ENCODE measurements at regions not wholly inside any gene's neighbourhood (a gene's known extent, or its start where the extent isn't known, plus 50 kb on each side); places are given as distances from the start of the nearest gene placed in this dataset.

DNA sequence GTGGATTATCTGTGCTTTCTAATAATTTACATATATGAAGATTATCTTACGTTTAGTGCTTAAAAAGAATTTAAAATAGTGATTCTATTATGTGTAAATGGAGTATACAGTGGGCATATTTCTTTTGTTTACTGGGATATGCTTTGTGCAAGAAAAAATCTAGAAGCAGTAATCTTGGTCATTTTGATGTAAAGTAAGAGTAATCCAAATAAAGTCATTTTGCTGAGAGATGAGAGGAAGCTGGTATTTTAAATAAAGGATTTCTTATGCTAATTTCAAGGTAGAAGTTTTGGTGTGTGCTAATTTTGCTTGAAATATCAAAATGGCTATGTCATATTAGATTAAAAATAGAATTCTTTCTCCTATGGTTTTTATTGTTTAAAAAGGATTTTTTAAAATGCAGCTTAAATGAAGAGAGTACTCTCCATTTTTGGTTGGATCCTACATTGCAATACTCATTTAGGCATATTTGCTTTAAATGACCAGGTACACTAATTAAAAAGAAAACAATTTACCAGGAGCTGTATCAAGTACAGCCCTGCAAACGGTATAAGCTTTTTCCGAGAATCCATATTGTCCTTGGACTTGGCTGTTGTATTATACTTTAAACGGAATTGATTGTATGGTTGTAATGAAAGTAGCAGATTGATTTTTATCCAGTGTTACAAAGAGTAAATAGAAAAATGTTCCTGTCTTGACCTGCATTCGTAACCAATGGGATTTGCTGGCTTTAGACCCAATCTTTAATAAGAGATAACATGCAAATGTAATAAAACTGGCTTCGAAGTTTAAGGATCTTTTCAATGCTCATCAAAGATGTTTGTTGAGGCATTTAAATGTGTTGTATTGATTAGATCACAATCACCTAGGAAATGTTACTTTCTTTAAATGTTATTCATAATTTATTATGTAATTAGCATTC is 574.7 kb downstream of the USP25 start:
- Histone ChIP-seq H4K20me1 (ENCODE audit: insufficient read depth) (no peaks in the 10 kb centered on the region), H3K27me3 (replicated peaks; ENCODE audit: insufficient read depth) (no peaks in the 10 kb centered on the region), H3K27ac (no peak overlapping the region), H2AFZ (no peak overlapping the region), H3K4me1 (ENCODE audit: insufficient read depth) (peaks cover 33% of the 10 kb centered on the region), H3K79me2 (ENCODE audit: insufficient read depth) (peaks cover 51% of the 10 kb centered on the region), H3F3A (ENCODE audit: insufficient read depth) (0 out of 2 replicates have a peak, but pooled peaks cover 3% of the 10 kb centered on the region), H3K36me3 (ENCODE audit: low read depth) (no peaks in the 10 kb centered on the region), H3K4me3 (no peak overlapping the region), H3K9me3 (ENCODE audit: low read depth) (no peaks in the 10 kb centered on the region), H3K9me2 (ENCODE audit: insufficient read depth) (no peaks in the 10 kb centered on the region), H3K9ac (no peak overlapping the region), H3K4me2 (ENCODE audit: unreplicated experiment) (no peak overlapping the region)
- no peak for DNase-seq
- TF ChIP-seq EZH2 (IDR thresholded peaks at IDR 0.05; ENCODE audit: insufficient read depth, poor library complexity, severe bottlenecking): no peak
- in situ Hi-C loops (cut with MboI): loop anchor here (10.0 kb wide), 1 partner anchor 110 kb away; no protein-coding TSS in a partner anchor
- 91 to 93% methylated on average over 6 of the region's 6 CpGs for WGBS, 2 experiments (ENCODE audit: low coverage in 1 of 2, low lambda C conversion rate in 2 of 2, missing lambda C conversion rate in 2 of 2)

DNA sequence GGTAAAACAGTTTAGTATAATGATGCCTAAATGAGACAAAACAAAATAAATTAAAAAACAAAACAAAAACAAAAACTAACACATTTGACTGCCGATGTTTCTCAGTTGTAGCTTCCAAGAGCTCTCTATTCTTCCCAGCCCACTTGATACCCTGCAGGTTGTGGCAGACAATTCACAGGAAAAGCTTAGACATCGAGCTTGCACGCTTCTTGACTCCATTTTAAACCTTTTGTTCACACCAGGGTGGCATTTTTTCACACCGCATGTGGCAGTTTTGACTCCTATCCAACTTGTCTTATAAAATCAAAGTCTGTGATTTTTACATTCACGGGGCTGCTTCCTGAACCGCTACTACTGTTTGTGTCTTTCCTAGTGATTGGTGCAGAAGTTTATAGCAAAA is 575.9 kb downstream of the USP25 start:
- no peaks in the 10 kb centered on the region for H3K9me2 ChIP-seq (ENCODE audit: insufficient read depth)
- 44 to 51% methylated on average over 6 of the region's 6 CpGs for WGBS, 2 experiments (ENCODE audit: low coverage in 1 of 2, low lambda C conversion rate in 2 of 2, missing lambda C conversion rate in 2 of 2)
- peak overlapping the region; percentile 80 for H3K9ac ChIP-seq
- peak overlapping the region; percentile 57 for H3K4me3 ChIP-seq
- peak overlapping the region; percentile 33 for H2AFZ ChIP-seq
- peak overlapping the region; percentile 100 for H3K4me2 ChIP-seq (ENCODE audit: unreplicated experiment)
- DNase-seq: peak; percentile 48
- H3K79me2 ChIP-seq (ENCODE audit: insufficient read depth): peaks cover 56% of the 10 kb centered on the region
- no peak for TF ChIP-seq EZH2phosphoT487 (IDR thresholded peaks at IDR 0.05; ENCODE audit: insufficient read depth, low read depth)
- H3K4me1 ChIP-seq (ENCODE audit: insufficient read depth): peaks cover 33% of the 10 kb centered on the region
- H3K27me3 ChIP-seq (replicated peaks; ENCODE audit: insufficient read depth): no peaks in the 10 kb centered on the region
- in situ Hi-C loops (cut with MboI): loop anchor here (10.0 kb wide), 1 partner anchor 111 kb away; no protein-coding TSS in a partner anchor
- H3F3A ChIP-seq (ENCODE audit: insufficient read depth): 0 out of 2 replicates have a peak, but pooled peaks cover 3% of the 10 kb centered on the region
- no peaks in the 10 kb centered on the region for H3K36me3 ChIP-seq (ENCODE audit: low read depth)
- H3K9me3 ChIP-seq (ENCODE audit: low read depth): no peaks in the 10 kb centered on the region
- H3K27ac ChIP-seq: peak overlapping the region; percentile 18; the same call in 1 of the 2 replicates
- H4K20me1 ChIP-seq (ENCODE audit: insufficient read depth): no peaks in the 10 kb centered on the region

DNA sequence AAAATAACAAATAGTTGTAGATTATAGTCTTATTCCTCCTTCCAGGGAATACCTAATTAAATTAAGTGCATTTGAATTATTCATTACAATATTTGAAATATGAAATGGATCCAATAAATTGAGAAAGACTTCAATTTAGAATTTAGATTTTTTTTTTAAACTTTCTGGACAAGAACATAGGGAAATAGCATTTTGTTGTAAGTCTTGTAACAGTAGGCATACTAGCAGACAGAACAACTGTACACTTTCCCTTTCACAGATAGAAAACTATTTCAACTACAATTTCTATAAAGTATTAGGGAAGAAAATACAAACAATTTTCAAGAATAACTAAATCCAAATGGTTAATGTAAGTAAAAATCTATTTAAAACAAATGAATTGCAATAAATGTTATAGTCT is 577.5 kb downstream of the USP25 start:
- in situ Hi-C loops (cut with MboI): loop anchor here (10.0 kb wide), 1 partner anchor 112 kb away; no protein-coding TSS in a partner anchor
- H3K4me2 ChIP-seq (ENCODE audit: unreplicated experiment): peak overlapping the region; percentile 100
- TF ChIP-seq EZH2phosphoT487 (IDR thresholded peaks at IDR 0.05; ENCODE audit: insufficient read depth, low read depth) (no peak), EZH2 (IDR thresholded peaks at IDR 0.05; ENCODE audit: insufficient read depth, poor library complexity, severe bottlenecking) (no peak)
- peaks cover 56% of the 10 kb centered on the region for H3K79me2 ChIP-seq (ENCODE audit: insufficient read depth)
- H3K36me3 ChIP-seq (ENCODE audit: low read depth): no peaks in the 10 kb centered on the region
- no peaks in the 10 kb centered on the region for H4K20me1 ChIP-seq (ENCODE audit: insufficient read depth)
- peaks cover 29% of the 10 kb centered on the region for H3K4me1 ChIP-seq (ENCODE audit: insufficient read depth)
- no peaks in the 10 kb centered on the region for H3K9me2 ChIP-seq (ENCODE audit: insufficient read depth)
- no peak overlapping the region for H3K27ac ChIP-seq
- H3K4me3 ChIP-seq: peak overlapping the region; percentile 74
- H3K9ac ChIP-seq: peak overlapping the region; percentile 80
- H3K27me3 ChIP-seq (replicated peaks; ENCODE audit: insufficient read depth): no peaks in the 10 kb centered on the region
- no peaks in the 10 kb centered on the region for H3K9me3 ChIP-seq (ENCODE audit: low read depth)
- H2AFZ ChIP-seq: no peak overlapping the region
- H3F3A ChIP-seq (ENCODE audit: insufficient read depth): 0 out of 2 replicates have a peak, but pooled peaks cover 3% of the 10 kb centered on the region
- DNase-seq: no peak

DNA sequence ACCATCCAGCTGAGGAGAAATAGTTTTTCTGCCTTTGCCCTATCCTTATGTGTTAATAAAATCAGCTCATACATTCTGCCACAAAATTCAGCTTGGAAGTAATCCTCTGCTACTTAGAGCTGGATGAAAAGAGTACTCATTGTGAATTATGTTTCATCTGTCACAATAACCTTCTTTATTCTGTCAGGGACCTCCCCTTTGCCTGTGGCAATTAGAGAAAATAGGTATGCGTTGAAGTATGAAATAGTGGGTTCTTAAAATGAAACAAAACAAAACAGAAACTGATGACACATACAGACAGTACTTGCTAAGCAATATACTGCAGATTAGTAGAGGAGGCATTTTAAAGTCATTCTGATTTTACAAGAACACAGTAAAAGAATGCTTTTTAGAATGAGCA is 578.5 kb downstream of the USP25 start:
- H3K36me3 ChIP-seq (ENCODE audit: low read depth): no peaks in the 10 kb centered on the region
- DNase-seq: peak; percentile 58
- peak overlapping the region; percentile 81 for H2AFZ ChIP-seq
- no peaks in the 10 kb centered on the region for H3K9me3 ChIP-seq (ENCODE audit: low read depth)
- peak overlapping the region; percentile 100 for H3K4me2 ChIP-seq (ENCODE audit: unreplicated experiment)
- WGBS, 2 experiments (ENCODE audit: low coverage in 1 of 2, low lambda C conversion rate in 2 of 2, missing lambda C conversion rate in 2 of 2): 35 to 40% methylated on average over 1 of the region's 1 CpG
- H3K9ac ChIP-seq: peak overlapping the region; percentile 80
- peaks cover 56% of the 10 kb centered on the region for H3K79me2 ChIP-seq (ENCODE audit: insufficient read depth)
- H3K4me1 ChIP-seq (ENCODE audit: insufficient read depth): peaks cover 19% of the 10 kb centered on the region
- H4K20me1 ChIP-seq (ENCODE audit: insufficient read depth): no peaks in the 10 kb centered on the region
- in situ Hi-C loops (cut with MboI): loop anchor here (10.0 kb wide), 1 partner anchor 113 kb away; no protein-coding TSS in a partner anchor
- H3K9me2 ChIP-seq (ENCODE audit: insufficient read depth): no peaks in the 10 kb centered on the region
- peak overlapping the region; percentile 64 for H3K27ac ChIP-seq
- H3K27me3 ChIP-seq (replicated peaks; ENCODE audit: insufficient read depth): no peaks in the 10 kb centered on the region
- TF ChIP-seq EZH2phosphoT487 (IDR thresholded peaks at IDR 0.05; ENCODE audit: insufficient read depth, low read depth): no peak
- no peak for TF ChIP-seq EZH2 (IDR thresholded peaks at IDR 0.05; ENCODE audit: insufficient read depth, poor library complexity, severe bottlenecking)
- H3K4me3 ChIP-seq: peak overlapping the region; percentile 74
- H3F3A ChIP-seq (ENCODE audit: insufficient read depth): 0 out of 2 replicates have a peak, but pooled peaks cover under 1% of the 10 kb centered on the region

Measured in GM23248 (cell line).